GM23338 (cell line): ENCODE measurements at regions not wholly inside any gene's neighbourhood (a gene's known extent, or its start where the extent isn't known, plus 50 kb on each side); places are given as distances from the start of the nearest gene placed in this dataset.
A peak's percentile ranks its signal among the peaks of the same experiment; 100 is the strongest.
"Not testable (repeated sequence)": the region's sequence is repeated elsewhere in the genome, so short reads cannot be mapped to it uniquely, and the experiment has no call there.

Source experiments
- ATAC-seq: fragments of 200-7000 bp; cut with Tn5 transposase; 3 replicates; pipeline ENCODE4 v1.9.1; 2020
- DNase-seq: peaks from one replicate; pipeline ENCODE4 v3.0.0-alpha.2; 2015; ENCODE audit warnings: low spot score
- H2AFZ ChIP-seq: fragments of 200-600 bp; sonication (generic); 2 replicates; pipeline ENCODE4 v1.8.0; 2016; ENCODE audit warnings: antibody characterized with exemption, mild to moderate bottlenecking, moderate library complexity
- H3F3A ChIP-seq: fragments of 200-600 bp; sonication (generic); replicated peaks from 2 replicates; pipeline ENCODE4 v1.8.0; 2017; ENCODE audit warnings: antibody characterized with exemption, mixed run types, low read depth
- H3K27ac ChIP-seq: fragments of 200-600 bp; sonication (generic); 2 replicates; pipeline ENCODE4 v1.6.1; 2016; ENCODE audit warnings: low read depth
- H3K27me3 ChIP-seq: fragments of 200-600 bp; sonication (generic); 2 replicates; pipeline ENCODE4 v1.8.0; 2016; ENCODE audit warnings: mild to moderate bottlenecking, mixed run types, moderate library complexity; ENCODE audit not compliant: insufficient read depth
- H3K36me3 ChIP-seq: fragments of 200-600 bp; sonication (generic); 2 replicates; pipeline ENCODE4 v1.8.0; 2016; ENCODE audit warnings: mild to moderate bottlenecking; ENCODE audit not compliant: insufficient read depth
- H3K4me1 ChIP-seq: fragments of 200-600 bp; sonication (generic); 2 replicates; pipeline ENCODE4 v1.8.0; 2016; ENCODE audit warnings: mild to moderate bottlenecking, moderate library complexity; ENCODE audit not compliant: insufficient read depth
- H3K4me2 ChIP-seq: fragments of 200-600 bp; sonication (generic); 2 replicates; pipeline ENCODE4 v1.7.1; 2017; ENCODE audit warnings: mixed run types
- H3K4me3 ChIP-seq: fragments of 200-600 bp; sonication (generic); 2 replicates; pipeline ENCODE4 v1.6.1; 2016; ENCODE audit warnings: mixed run types
- H3K79me2 ChIP-seq: fragments of 200-600 bp; sonication (generic); replicated peaks from 2 replicates; pipeline ENCODE4 v1.8.0; 2017; ENCODE audit warnings: mild to moderate bottlenecking; ENCODE audit not compliant: insufficient read depth
- H3K9me2 ChIP-seq: fragments of 200-600 bp; sonication (generic); 2 replicates; pipeline ENCODE4 v1.8.0; 2017; ENCODE audit not compliant: insufficient read depth
- H4K20me1 ChIP-seq: fragments of 200-600 bp; sonication (generic); replicated peaks from 2 replicates; pipeline ENCODE4 v1.8.0; 2017; ENCODE audit warnings: mild to moderate bottlenecking; ENCODE audit not compliant: insufficient read depth
- H3K27ac Mint-ChIP-seq: 2 replicates; pipeline ENCODE4 v1.8.0; 2020; ENCODE audit warnings: inconsistent platforms, mild to moderate bottlenecking, moderate library complexity, mixed read lengths
- H3K27me3 Mint-ChIP-seq: 3 replicates; pipeline ENCODE4 v1.8.0; 2022; ENCODE audit warnings: low read depth, mild to moderate bottlenecking, moderate library complexity, mixed read lengths, inconsistent platforms; ENCODE audit not compliant: insufficient read depth, poor library complexity
- H3K36me3 Mint-ChIP-seq: 3 replicates; pipeline ENCODE4 v1.8.0; 2021; ENCODE audit warnings: low read depth, mild to moderate bottlenecking, inconsistent platforms, moderate library complexity, mixed read lengths
- H3K4me1 Mint-ChIP-seq: 3 replicates; pipeline ENCODE4 v1.8.0; 2020; ENCODE audit warnings: mild to moderate bottlenecking, inconsistent platforms, mixed read lengths
- H3K4me3 Mint-ChIP-seq: 3 replicates; pipeline ENCODE4 v1.8.0; 2021; ENCODE audit warnings: moderate library complexity, mild to moderate bottlenecking, inconsistent platforms, mixed read lengths
- H3K9me3 Mint-ChIP-seq: 3 replicates; pipeline ENCODE4 v1.8.0; 2020; ENCODE audit warnings: moderate library complexity, mild to moderate bottlenecking, inconsistent platforms, mixed read lengths
- ETS1 ChIP-seq: IDR thresholded peaks from 2 replicates; pipeline ENCODE4 v1.6.1; 2016; ENCODE audit warnings: antibody characterized with exemption
- JUNB ChIP-seq: IDR thresholded peaks from one replicate; pipeline ENCODE4 v1.6.1; 2016; ENCODE audit warnings: antibody characterized with exemption; ENCODE audit not compliant: unreplicated experiment
- NANOG ChIP-seq: IDR thresholded peaks from 2 replicates; pipeline ENCODE4 v1.6.1; 2016; ENCODE audit warnings: antibody characterized with exemption, borderline replicate concordance
- ZNF462 ChIP-seq: fragments of 250-450 bp; sonication (Bioruptor Pico); IDR thresholded peaks from 2 replicates; pipeline ENCODE4 v1.5.0; 2020; ENCODE audit warnings: mild to moderate bottlenecking, moderate library complexity

GRCh38 chrX:107374132-107374531 lies 75.3 kb upstream of the FRMPD3 start:
- Histone ChIP-seq H3K9me2 (no peaks in the 10 kb centered on the region), H2AFZ (no peak overlapping the region), H3K36me3 (no peaks in the 10 kb centered on the region), H4K20me1 (no peaks in the 10 kb centered on the region), H3K79me2 (no peaks in the 10 kb centered on the region), H3K4me1 (peaks cover 5% of the 10 kb centered on the region; the same call in 1 of the 2 replicates), H3K27ac (no peak overlapping the region), H3F3A (no peaks in the 10 kb centered on the region), H3K4me3 (no peak overlapping the region), H3K4me2 (no peak overlapping the region), H3K27me3 (no peaks in the 10 kb centered on the region)
- TF ChIP-seq ZNF462 (CRISPR knock-in tag), result no peak
- 0 out of 2 replicates have a peak, but pooled peaks have one; percentile 13 for TF ChIP-seq NANOG
- peaks cover 25% of the 10 kb centered on the region for H3K4me1 Mint-ChIP-seq
- no peak overlapping the region for H3K4me3 Mint-ChIP-seq
- ATAC-seq (peak; percentile 75), DNase-seq (peak; percentile 65)
- peaks cover 4% of the 10 kb centered on the region for H3K27me3 Mint-ChIP-seq
- no peaks in the 10 kb centered on the region for H3K9me3 Mint-ChIP-seq
- H3K36me3 Mint-ChIP-seq, result no peaks in the 10 kb centered on the region
- H3K27ac Mint-ChIP-seq, result no peak overlapping the region

- no peak overlapping the region for H3K27ac ChIP-seq
- H4K20me1 ChIP-seq, result no peaks in the 10 kb centered on the region
- H3K4me3 ChIP-seq, result no peak overlapping the region
- H3K27me3 ChIP-seq, result no peaks in the 10 kb centered on the region
- Mint-ChIP-seq H3K27ac (no peak overlapping the region), H3K27me3 (peaks cover 4% of the 10 kb centered on the region), H3K4me1 (peaks cover 25% of the 10 kb centered on the region), H3K4me3 (no peak overlapping the region), H3K9me3 (no peaks in the 10 kb centered on the region), H3K36me3 (no peaks in the 10 kb centered on the region)
- no peak overlapping the region for H2AFZ ChIP-seq
- H3K79me2 ChIP-seq, result no peaks in the 10 kb centered on the region
- no peaks in the 10 kb centered on the region for H3K36me3 ChIP-seq
- DNase-seq, result no peak
- H3K9me2 ChIP-seq, result no peaks in the 10 kb centered on the region
- TF ChIP-seq ETS1 (no peak), JUNB (no peak), NANOG (no peak)
- no peak for ATAC-seq
- no peak overlapping the region for H3K4me2 ChIP-seq
- H3K4me1 ChIP-seq, result peaks cover 5% of the 10 kb centered on the region; the same call in 1 of the 2 replicates
- no peaks in the 10 kb centered on the region for H3F3A ChIP-seq
Observed at GRCh38 chrX:107374831-107375230, 74.6 kb upstream of the FRMPD3 start.

- H3K9me3 Mint-ChIP-seq, DNase-seq, H4K20me1 ChIP-seq, H3F3A ChIP-seq, H3K4me2 ChIP-seq, H3K36me3 ChIP-seq, H3K79me2 ChIP-seq, H3K27ac Mint-ChIP-seq, H3K4me3 ChIP-seq, H3K4me3 Mint-ChIP-seq, H3K4me1 ChIP-seq, H3K9me2 ChIP-seq, ATAC-seq, H3K36me3 Mint-ChIP-seq, H3K27me3 Mint-ChIP-seq, H3K27me3 ChIP-seq, H3K27ac ChIP-seq, H2AFZ ChIP-seq: not testable (repeated sequence)
- peaks cover 20% of the 10 kb centered on the region; the same call in 2 of the 3 replicates for H3K4me1 Mint-ChIP-seq
Observed at GRCh38 chrX:107376186-107376585, 73.3 kb upstream of the FRMPD3 start.
